ENCODE measurements at regions not wholly inside any gene's neighbourhood (a gene's known extent, or its start where the extent isn't known, plus 50 kb on each side); places are given as distances from the start of the nearest gene placed in this dataset.
A peak's percentile ranks its signal among the peaks of the same experiment; 100 is the strongest.

DNA sequence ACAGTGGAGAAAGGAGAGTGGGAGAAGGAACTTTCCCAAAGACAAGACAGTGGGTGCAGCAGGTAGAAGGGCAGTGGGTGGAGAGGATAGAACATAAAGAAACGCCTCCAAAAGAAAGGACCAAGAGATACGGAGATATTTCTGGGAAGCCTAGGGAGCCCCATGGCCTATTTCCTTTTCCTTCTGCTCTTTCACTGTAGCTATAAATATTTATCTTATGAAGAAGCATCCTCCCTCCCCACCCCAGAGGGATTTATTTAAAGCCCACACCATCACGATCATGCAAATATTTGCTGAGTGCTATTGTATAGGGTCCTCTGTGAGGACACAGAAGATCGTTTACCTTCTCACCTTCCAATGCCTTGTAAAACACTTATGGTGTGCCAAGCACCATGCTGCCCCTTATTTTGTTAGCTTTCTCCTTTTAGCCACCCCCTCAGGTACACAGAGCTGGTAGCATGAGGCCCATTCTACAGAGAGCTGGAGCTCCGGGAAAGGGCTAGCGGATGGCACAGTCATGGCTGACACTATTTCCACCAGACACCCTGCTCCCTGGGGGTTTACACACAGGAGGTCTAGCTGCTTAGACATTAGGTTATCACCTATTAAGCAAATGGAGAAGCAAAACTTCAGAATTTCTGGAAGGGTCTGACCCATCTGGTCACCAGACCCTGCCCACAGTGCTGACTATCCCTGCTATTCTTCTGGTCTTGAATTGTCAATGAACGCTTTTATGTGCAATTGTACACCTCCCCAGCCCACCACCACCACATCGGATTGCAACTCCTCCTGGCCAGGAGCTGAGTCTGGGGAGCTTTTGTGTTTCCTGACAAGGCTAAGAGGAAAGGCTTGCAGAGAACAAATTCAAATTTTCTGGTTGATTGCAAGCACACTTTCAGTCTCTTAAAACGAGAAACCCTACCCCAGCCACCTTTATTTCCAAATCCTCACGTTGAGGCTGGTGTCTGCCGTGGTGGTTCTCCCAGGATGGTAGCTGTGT lies 91.8 kb upstream of the KLF7 start:
- DNase-seq = peak; percentile 68

DNA sequence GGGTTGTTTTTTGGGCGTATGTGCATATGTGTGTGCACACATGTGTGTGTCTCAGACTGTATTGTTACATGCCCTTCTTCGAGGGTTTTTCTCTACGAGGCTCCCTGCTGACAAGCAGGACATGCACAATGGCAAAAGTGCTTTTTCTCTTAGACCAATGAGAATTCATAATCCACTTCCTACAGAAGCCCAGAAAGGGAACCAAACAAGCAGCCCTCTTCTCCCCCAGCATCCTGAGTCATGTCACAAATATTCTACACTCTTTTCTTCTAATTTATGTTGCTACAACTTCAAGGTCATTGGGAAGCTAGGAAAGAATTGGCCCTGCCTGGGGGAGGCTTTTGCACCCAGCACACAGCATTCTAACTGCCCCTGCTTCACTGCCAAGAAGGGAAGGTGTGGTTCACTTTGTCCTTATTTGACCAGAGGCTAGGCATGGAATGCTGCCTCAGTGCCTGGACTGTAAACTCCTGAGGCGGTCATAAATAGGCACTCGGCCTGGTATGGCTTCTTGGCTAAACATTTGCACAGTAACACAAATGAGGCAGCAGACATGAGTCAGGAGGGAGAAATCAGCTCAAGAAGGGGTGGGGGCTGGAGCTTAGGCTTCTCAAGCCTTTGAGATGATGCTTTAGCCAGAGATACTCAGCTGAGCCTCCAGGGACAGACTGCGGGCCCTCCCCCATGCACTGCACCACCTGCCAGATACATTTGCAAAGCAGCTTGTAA lies 92.7 kb upstream of the KLF7 start:
- no peak for DNase-seq

DNA sequence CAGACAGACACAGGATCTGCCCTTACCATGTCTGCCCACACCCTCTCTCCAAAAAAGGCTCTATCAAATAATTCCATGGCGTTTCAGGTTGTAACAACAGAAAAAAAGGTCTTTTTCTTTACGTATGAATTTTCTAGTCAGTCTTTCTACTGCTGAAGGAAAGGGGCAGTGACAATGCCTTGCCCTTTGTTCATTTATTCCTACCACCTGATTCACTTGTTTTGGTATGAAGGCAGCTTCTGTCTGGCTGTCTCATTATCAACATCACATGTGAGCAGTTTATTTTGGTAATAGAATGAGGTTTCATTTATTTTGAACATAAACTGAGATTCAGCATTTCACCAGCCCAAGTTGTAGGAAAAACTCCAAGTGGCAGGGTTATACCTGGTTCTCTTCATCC lies 94.3 kb upstream of the KLF7 start:
- no peak for DNase-seq

DNA sequence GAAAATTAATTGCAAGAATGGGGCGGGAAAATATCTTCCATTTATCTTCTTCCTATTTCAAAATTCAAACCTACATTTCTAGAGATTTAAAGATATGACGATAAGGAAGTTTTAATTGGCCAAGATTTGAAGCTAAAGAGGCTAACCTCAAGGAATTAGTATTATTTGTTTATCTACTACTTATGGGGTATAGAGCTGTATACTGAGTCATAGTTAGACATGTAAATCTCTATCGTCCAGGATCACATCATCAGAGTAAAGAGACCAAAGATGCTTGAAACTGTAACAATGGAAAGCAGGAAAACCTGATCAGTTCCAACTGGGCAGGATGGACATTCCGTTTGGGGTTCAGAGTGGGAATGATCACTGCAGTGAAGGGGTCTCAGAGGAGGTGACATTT lies 95.2 kb upstream of the KLF7 start:
- DNase-seq = no peak

DNA sequence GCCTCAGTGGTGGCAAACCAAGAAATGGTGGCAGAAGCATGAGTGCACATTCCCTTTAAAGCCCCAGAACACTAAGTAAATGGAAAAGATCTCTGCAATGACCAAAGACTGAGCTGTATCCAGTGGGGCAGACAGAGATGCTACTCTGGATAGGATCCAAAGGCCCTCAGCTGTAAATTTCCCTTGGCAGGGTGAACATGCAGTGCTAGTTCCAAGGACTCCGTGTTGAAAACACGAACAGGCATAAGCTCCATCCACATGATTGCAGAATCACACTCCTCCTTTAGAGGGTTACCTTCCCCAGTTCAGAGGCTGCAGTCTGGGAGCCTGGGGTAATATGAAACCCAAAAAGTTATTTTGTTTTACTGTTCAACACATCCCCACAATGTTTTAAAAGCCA lies 98.6 kb upstream of the KLF7 start:
- no peak for DNase-seq

DNA sequence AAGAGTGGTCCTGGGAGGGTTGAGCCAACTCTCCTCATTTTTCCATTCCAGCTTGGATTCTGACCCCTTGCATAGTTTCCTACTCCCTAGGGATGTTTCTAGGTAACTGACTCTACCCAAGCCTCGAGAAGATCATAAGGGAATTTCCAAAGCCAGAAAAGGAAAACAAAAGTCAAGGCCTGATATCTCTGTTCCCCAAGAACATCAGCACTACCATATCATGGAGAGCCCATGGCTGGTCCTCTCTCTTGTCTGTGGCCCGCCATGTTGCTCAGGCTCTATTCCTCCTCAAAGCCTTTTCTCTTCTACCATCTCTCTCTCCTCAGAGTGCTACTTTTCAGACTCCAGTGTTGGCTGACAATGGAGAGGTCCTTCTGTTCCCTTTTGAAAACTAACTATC lies 99.6 kb upstream of the KLF7 start:
- DNase-seq = no peak

DNA sequence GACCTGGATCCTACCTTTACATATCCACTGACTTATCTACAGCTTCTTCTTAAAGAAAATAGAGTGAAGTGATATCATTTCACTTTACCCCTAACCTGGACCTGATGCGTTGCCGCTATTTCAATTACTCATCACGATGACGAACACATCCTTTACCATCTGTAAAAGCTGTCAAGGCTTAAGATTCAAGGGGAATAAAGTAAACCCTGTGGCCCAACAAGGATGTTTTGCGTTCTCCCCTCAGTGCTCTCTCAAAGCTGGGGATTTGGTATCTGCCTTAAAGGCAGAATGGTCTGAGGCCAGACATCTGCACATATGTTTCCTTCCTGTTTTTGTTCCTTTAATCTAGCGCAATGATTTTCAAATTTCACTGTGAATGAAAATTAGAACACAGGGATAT lies 100.1 kb upstream of the KLF7 start:
- DNase-seq = no peak

DNA sequence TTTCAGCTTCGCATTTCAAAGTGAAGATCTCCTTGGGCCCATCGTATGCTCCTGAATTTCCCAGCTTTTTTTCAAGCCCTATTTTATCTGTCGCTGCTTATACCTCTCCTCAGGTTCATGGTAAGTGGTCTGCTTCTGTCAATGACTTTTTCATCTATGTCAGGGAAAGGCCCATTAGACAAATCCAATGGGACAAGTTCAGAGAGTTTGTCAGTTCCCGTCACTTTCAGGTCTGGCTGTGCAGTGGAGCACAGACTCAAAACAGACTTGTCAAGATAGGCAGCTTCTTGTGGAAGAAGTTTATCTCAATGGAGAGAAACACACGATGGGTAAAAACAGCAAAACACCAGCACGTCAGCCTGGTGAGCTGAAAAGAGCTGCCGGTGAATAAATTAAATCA lies 100.9 kb upstream of the KLF7 start:
- DNase-seq = no peak

DNA sequence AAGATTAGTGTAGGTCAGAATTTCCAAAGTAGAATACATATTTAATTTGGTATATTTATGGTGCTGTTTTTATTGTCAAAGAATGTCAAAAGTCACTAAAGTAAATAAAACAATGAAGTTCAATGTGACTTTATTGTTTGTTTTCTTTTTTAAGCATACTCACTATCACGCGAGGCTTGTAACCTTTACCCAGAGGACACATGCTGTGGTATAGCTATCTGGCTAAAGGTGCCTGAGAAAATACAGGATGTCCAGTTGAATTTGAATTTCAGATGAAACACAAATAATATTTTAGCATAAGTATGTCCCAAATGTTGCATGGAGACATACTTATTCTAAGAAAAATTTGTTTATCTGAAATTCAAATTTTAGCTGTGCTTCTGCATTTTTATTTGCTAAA lies 103.3 kb upstream of the KLF7 start:
- no peak for DNase-seq

DNA sequence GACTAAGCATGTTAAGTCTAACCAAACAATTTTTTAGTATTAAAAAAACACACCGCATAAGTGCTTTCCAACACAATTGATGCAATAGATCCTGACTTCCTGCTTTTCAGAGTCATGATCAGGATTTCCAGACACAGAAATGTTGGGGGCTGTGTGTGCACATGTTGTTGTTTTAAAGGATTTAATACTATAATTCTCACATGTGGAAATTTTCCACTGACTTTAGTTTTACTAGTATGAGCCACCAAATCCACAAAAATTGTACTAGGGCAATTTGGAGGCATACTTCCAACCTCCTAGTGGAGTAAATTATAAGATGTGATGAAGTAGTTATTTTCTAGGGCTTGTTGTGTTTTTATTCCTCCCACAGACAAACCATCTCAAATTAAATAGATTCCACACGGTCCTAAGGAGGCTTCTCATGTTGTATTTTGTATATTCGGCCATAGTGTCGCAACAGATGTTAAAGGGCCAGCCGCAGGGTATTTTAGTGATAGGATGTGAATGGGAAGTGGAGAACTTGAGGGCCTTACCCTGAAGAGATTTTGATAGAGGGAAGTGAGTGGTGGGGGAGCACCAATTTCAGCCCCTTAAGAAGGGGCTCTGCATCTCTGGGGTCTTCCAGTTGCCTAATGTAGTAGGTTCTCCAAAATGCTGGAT lies 108.9 kb upstream of the KLF7 start:
- no peak for DNase-seq

DNA sequence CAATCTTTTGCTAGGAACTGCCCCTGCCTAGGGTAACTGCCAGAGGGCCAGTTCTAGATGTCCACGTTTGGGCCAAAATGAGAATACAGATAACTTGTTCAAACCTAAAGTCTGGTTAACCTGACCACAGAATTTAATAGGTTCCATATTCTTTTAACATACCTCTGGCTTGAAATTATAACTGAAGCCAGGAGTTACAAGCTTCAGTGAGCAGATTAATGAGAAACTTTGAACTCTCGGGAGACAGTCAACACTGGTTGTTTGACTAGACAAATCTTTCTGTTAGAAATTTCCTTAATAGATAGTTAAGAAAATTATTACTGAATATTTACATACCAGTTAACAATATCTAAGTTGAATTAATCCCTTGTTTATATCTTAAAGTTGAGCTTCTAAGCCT lies 110.0 kb upstream of the KLF7 start:
- DNase-seq = no peak

DNA sequence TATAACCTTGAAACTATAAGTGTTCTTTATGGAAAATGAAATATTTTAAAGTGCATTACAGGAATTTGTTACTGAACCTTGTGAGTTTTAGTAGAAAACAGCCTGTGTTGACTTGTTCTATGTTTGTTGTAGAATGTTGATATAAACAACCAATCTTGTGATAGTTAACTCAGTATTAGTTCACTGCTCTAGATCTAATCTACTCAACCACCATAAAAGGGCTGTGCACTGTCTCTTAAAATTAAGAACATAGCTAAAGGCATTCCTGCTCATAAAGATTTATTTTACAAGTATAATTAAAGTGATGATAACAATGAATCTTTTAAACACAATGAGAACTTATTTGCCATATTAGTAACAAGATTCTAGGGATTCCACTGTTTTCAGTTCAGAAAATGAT lies 110.5 kb upstream of the KLF7 start:
- DNase-seq = no peak

DNA sequence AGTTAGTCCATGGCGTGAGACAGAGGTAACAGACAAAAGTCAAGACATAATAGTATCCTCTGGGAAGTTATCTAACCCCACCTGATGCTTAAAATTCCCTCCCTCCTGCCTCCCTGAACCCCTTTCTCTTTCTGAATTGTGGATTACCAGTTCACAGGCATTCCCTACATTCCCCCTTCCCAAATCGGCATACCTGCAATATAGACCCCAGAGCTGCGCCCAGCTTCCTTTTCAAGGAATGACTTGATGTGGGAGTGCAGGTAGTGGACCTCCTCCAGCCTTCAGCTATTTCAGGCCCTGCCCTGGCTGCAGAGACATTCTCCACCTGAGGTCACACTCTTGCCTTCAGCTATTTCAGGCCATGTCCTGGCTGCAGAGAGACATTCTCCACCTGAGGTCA lies 111.1 kb upstream of the KLF7 start:
- DNase-seq = no peak

DNA sequence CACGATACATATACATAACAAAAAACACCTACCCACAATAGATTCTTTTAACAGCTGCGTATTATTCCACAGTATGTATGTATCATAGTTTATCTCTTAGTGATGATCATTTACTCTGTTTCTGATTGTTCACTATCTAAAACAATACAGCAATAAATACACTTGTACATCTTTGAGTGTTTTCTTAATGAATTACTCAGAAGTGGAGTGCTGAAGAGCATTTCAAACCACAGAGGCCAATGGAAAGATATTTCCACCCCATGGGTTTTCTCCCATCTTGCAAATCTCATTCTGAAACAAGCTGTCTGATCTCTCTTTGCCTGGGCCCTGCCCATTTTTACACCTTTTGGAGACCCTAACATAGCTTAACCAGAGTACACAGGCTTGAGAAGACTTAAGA lies 113.8 kb upstream of the KLF7 start:
- DNase-seq = no peak

DNA sequence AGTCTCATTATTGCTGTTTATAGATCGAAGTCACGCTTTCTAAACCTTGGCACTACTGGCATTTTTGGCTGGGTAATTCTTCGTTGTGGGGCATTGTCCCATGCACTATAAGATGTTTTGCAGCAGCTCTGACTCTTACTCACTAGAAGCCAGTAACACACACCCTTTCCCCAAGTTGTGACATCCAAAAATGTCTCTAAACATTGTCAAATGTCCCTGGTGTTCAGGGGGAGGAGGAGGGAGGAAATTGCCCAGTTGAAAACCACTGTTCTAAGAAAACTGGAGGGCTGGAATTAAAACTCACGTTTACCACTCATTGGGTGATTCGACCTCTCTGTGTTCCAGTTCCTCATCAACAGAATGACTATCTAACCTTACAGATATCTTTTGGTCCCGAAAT lies 115.7 kb upstream of the KLF7 start:
- no peak for DNase-seq

DNA sequence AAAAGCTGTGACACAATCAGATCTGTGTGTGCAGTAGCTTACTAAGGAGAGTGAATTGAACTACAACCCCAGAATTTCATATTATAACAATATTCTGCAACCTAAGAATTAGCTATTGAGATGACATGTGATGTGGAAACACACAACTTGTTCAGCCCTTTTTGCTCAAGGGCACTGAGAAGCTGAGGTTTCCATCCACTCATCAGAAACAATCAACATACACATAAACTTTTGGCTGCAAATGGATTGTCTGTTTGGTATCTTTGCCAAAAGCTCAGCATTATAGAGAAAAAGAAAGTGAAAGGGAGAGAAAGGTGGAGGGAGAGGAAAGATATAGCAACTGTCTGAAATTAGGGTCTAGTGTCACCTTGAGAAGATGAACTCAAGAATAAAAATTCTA lies 117.2 kb upstream of the KLF7 start:
- no peak for DNase-seq

DNA sequence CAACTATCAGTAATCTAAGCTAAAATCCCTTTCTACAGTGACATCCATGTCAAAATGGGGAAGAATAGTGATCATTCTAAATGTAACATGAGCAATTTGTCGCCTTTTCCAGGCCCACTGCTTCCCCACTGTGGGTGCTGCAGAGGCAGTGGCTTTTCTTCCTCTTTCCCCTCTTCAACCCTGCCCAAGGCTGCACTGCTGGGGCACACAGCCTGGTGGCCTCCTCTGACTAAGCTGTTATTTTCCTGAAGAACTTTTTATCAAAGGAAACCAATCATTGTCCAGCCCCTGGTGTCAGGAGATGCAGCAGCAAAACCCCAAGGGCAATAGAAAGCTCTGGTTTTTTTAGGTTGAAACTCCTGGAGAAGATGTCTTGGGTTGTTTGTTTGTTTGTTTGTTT lies 117.6 kb upstream of the KLF7 start:
- DNase-seq = no peak

DNA sequence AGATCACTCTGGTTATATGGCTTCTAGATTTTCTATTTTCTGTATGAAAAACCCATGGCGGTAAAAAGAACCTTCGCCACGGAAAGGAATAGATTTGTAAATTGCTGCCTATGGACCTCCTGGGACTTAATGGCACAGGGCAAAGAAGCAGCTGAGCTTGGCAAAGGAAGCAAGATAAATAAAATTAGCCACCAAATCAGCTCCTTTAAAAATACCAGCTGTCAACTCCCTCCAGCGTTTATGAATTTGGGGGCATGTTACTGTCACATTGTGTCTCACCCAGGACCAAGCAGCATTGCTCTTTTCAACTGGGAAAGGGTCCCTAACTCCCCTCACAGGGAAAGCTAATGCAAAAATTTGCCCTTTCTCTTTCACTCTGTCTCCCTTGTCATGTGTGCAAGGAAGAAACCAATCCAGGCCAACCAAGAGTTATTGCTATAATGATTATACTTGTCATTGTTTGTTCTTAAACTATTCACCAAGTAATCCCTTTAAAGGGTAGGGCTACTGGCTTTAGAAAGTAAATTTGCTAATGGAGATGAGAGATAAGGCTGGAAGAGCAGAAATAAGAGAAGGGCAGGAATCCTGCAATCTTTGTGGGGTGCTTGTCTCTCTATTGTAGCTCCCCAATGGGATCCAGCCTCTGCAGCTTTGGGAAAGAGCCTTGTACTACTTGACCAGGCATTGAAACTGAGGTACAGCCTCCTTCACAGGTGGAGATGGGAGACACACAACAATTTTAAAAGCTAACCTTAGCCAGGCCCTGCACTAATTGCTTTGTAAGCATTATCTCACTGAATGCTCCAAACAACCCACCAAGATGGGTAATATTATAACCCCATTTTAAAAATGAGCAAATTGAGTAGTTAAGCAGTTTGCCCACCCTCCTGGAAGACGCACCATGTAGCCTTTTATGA lies 119.1 kb upstream of the KLF7 start:
- DNase-seq = no peak

DNA sequence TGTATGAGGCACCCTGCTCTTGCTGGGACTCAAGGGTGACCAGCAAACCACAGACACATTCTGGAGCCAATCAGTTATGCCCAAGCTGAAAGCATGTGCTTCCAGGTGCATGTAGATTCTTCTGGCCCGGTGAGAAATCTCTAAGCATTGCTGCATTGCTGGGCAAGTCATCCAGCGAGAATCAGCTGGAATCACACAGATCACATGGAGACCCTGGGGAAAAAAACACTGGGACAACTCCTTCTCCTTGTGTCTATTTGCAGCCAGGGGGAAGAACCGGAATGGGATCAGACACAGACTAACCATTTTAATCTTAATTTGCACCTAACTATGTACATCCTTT lies 119.7 kb upstream of the KLF7 start:
- DNase-seq = no peak

DNA sequence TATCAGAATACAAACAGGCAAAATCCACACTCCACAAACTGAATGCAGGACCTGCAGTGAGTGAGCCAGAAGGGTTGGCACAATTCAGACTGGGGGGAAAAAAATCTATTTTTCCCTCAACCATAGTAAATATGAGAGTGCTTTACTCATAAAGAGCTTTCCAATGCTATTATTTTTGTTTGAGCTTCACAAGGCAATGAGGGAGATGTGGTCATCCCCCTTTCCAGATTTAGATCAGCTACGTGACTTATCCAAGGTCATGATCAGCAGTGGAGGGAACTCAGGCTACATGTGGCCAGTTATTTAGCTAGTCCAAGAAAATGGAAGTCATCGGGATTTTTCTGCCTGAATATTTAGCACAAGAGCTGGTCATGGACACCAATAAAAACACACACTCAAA lies 120.4 kb upstream of the KLF7 start:
- DNase-seq = no peak

DNA sequence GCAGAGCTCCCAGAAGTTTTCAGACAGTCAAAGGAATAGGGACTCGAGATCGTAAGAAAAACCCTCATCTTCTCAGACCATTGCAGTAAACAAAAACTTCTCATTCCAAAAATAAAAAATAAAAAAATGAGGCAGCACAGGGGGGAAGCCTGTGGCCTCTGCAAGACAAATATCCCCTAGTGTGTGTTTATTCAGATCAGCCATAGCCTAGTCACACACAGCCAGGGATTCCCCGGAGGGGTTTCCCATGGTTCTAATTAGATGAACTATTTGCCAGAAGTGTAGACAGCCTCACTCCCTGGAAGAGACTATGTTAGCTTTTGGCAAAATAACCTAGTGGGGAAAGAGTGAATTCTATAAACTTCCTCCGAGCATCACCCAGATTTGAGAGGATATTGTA lies 122.9 kb upstream of the KLF7 start:
- DNase-seq = no peak

DNA sequence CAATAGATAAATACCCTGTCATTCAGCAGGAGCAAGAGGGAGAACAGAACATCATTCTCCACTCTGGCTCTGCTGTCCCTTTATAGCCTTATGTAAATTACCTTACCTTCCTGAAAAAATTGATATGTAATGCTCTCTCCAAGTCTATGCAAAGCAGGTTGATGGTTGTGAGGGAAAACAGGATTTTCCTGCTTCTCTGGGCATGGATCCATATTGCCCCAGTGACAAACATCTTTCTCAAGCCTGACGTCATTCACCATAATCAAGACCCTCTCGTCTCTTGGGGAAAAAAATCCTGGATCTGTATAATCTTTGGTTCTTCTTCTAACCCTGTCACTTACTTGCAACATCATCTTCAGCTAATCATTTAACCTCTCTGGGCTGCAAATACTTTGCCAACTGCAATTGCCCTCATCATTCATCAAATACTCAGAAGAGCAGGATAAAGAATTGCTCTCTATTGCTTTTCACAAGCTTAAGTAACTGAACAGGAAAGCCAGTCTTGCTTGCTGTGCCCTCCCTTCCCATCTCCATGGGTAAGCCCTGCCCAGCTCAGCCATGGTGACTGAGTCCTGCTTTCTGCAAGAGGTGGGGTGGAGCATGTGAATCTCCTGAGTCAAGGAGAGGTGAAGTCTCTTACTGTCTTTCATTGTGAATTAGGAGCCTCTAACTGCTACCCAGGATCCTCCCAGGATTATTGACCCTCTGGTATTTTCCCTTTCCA lies 123.7 kb upstream of the KLF7 start:
- DNase-seq = peak; percentile 26

Data from NCI-H2029 treated with DMSO at 0.1 percent for 48 hours (cell line).